Superior temporal gyrus (tissue), 1 donor: ENCODE measurements at regions not wholly inside any gene's neighbourhood (a gene's known extent, or its start where the extent isn't known, plus 50 kb on each side); places are given as distances from the start of the nearest gene placed in this dataset.

Source experiments
- DNase-seq: peaks from one replicate; pipeline ENCODE4 v3.0.0-alpha.2; 2016; ENCODE audit errors: extremely low spot score

GRCh38 chr7:136665878-136666509 is 202.5 kb upstream of the CHRM2 start:
- no peak for DNase-seq

- no peak for DNase-seq
These were observed 203.9 kb upstream of the CHRM2 start for GRCh38 chr7:136664537-136664936.

- DNase-seq, result no peak
These were observed 210.9 kb upstream of the CHRM2 start for GRCh38 chr7:136657482-136657921.

- no peak for DNase-seq
These were observed 211.9 kb upstream of the CHRM2 start for GRCh38 chr7:136656516-136656915.

GRCh38 chr7:136655414-136655813 is 213.0 kb upstream of the CHRM2 start:
- no peak for DNase-seq

- DNase-seq, result no peak
These were observed 214.0 kb upstream of the CHRM2 start for GRCh38 chr7:136654406-136654805.

DNA sequence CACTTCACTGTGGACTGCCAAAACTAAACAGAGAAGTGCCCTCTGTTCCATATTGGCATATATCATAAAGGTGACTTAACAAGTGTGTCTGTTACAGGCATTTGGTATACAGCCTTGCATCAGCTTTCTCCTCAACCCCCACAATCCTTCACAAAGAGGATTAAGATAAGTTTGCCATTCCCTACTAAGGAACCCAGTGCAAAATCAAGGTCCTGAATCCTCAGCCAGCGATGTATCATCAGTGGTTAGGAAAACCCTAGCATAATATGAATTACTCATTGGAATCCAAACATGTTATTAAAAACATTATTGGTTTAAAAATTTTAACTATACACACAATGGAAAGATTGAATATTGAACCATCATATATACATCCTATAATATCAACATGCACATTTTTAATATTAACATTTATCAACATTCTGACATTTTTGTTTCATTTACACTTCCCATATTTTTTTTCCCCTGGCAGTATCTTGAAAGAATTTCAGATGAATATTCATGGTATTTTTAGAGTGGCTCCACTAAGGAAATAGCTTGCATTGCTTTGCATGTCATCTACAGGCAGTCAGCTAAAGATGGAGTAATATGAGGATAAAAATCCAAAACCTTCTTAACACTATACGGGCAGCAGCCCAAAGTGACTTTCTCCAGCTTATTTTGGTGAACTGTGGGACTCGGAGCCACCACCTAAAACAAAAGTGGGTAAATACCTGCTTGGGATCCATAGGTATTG is 215.6 kb upstream of the CHRM2 start:
- no peak for DNase-seq

DNA sequence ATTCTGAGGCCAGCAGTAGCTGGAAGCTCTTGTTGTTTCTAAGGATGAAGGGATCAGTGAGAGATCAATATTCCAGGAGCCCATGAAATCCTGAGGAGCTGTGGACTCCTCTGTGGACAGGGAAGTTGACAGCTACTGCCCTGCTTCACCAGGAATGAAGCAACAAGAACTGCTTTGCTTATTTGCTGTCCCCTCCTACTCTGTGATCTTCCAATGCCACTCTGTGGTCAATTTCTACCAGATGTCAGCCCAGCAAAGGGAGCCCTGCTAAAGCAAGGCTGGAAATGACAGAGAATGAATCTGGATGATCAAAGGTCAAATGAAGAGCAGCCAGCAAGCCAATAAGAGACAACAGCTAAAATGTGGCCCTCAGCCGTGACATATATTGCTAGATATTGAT is 227.5 kb upstream of the CHRM2 start:
- no peak for DNase-seq

DNA sequence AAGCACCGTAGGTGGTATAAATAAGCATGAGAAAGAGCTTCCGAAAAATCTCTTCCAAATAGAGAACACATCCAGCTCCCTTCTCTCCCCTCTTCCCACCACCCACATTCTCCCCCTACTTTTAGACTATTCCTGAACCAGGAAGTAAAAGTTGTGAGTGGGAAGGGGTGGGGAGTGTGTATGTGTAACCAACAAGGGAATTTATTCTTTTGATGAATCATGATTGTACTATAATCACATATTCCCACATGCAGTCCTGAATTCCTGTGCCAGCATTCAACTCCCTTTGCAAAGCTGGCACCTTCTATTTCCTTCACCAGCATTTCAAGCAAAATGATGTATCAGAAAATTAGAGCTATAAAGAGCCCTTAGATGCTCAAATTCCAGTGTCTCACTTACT is 230.6 kb upstream of the CHRM2 start:
- peak; percentile 49 for DNase-seq

DNA sequence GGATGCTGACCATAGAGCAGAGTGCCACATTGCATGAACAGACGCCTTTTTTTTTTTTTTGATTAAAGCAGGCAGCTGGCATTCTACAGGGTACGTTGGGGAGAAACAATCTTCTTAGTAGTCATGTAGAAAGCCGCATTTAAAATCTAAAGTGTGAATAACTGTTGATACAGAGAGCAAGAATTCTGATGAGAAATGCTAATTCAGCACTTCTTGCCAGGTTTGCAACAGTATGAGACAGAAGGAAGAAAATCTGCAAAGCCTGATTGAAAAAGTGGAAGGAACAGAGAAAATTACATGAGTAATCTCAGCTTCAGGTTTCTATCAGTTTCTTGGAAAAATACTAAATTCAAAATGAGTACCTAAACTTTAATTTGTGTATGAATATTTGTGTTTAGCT is 232.7 kb upstream of the CHRM2 start:
- no peak for DNase-seq

GRCh38 chr7:136618818-136619217 is 249.6 kb upstream of the CHRM2 start:
- no peak for DNase-seq

DNA sequence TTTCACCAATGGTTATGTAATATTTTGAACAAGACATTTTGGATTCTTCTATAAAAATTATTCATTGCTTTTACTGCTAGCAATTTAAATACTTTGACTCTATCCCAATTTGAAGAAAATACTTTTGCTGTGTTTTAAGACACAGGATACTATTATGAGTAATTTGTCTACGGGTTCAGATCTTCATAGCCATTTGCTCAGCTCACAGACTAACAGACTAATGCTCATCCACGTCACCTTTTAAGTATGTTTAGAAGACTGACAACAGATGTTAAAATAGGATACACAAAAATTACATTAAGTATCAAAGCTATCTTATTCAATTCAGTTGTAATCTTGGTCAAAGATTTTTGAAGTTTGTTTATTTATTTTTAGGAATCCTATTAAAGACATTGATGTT is 251.3 kb upstream of the CHRM2 start:
- DNase-seq, result no peak

GRCh38 chr7:136605532-136606329 is 262.7 kb upstream of the CHRM2 start:
- DNase-seq, result no peak

- no peak for DNase-seq
These were observed 266.7 kb upstream of the CHRM2 start for GRCh38 chr7:136601772-136602171.

- DNase-seq, result no peak
These were observed 268.0 kb upstream of the CHRM2 start for GRCh38 chr7:136600475-136600874.

- no peak for DNase-seq
These were observed 273.7 kb upstream of the CHRM2 start for GRCh38 chr7:136594739-136595144.

- DNase-seq, result no peak
These were observed 280.2 kb upstream of the CHRM2 start for GRCh38 chr7:136588216-136588615.

GRCh38 chr7:136585954-136586670 is 282.3 kb upstream of the CHRM2 start:
- no peak for DNase-seq

GRCh38 chr7:136566491-136566890 is 302.0 kb upstream of the CHRM2 start:
- no peak for DNase-seq

GRCh38 chr7:136555933-136556332 is 312.5 kb upstream of the CHRM2 start:
- no peak for DNase-seq

GRCh38 chr7:136551618-136552017 is 316.8 kb upstream of the CHRM2 start:
- no peak for DNase-seq

DNA sequence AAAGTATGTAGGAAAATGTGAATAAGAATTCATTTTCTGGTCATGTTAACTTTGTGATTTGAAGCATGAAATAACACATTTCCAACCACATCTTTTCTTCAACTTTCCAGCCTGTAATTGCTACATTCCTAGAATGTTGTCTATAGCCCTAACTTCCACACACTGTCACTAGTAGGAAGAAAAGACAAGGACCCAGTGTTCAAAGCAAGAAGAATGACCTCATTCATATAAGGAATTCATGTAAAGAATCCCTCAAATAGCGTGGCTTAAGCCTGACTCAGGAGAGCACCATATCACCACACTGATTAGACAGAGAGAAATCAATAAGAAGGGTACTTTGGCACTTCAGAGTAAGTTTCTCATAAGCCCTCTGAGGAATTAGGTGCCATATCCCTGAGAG is 318.7 kb upstream of the CHRM2 start:
- DNase-seq, result no peak
